ENCODE measurements at regions not wholly inside any gene's neighbourhood (a gene's known extent, or its start where the extent isn't known, plus 50 kb on each side); places are given as distances from the start of the nearest gene placed in this dataset.

GRCh38 chr12:81991868-81992267 is 232.7 kb upstream of the PPFIA2 start:
- no peak overlapping the region for H3K27ac ChIP-seq
- TF ChIP-seq, protein P1, sequence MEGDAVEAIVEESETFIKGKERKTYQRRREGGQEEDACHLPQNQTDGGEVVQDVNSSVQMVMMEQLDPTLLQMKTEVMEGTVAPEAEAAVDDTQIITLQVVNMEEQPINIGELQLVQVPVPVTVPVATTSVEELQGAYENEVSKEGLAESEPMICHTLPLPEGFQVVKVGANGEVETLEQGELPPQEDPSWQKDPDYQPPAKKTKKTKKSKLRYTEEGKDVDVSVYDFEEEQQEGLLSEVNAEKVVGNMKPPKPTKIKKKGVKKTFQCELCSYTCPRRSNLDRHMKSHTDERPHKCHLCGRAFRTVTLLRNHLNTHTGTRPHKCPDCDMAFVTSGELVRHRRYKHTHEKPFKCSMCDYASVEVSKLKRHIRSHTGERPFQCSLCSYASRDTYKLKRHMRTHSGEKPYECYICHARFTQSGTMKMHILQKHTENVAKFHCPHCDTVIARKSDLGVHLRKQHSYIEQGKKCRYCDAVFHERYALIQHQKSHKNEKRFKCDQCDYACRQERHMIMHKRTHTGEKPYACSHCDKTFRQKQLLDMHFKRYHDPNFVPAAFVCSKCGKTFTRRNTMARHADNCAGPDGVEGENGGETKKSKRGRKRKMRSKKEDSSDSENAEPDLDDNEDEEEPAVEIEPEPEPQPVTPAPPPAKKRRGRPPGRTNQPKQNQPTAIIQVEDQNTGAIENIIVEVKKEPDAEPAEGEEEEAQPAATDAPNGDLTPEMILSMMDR (conservative IDR thresholded peaks at IDR 0.05): no peak

DNA sequence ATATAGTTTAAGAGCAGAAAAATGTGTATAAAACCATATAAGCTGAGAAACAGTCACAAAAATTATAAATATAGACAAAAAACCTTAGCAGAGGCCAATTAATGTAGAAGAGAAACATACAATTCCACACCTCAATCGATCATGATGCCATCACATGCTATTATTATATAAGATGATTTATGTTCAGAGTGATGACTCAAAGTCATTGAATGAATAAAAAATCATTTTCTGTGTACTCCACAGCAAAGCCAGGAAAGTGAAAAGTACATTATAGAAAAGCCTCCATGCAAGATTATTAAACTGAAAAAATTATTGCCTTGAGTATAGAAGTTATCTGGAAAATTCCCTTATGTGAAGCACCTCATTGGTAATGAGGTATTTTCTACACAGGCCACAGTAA is 229.2 kb upstream of the PPFIA2 start:
- no peak overlapping the region for H3K27ac ChIP-seq
- TF ChIP-seq, protein P1 (conservative IDR thresholded peaks at IDR 0.05): no peak

GRCh38 chr12:81987371-81987770 is 228.2 kb upstream of the PPFIA2 start:
- H3K27ac ChIP-seq: no peak overlapping the region
- TF ChIP-seq, protein P1 (conservative IDR thresholded peaks at IDR 0.05): no peak

DNA sequence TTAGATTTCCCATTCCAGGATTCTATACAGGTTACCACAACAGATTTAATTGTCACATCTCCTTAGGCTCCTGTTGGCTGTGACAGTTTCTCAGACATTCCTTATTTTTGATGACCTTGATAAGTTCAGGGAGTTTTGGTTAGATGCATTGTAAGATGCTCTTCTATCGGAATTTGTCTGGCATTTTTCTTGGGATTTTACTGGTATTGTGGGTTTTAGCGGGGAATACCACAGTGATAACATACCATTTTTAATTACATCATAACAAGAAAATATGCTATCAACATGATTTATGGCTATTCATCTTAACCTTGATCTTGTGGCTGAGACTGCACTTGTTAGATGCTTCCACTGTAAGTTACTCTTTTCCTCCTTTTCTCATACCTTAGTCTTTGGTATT is 217.5 kb upstream of the PPFIA2 start:
- TF ChIP-seq, protein P1 (conservative IDR thresholded peaks at IDR 0.05): no peak

DNA sequence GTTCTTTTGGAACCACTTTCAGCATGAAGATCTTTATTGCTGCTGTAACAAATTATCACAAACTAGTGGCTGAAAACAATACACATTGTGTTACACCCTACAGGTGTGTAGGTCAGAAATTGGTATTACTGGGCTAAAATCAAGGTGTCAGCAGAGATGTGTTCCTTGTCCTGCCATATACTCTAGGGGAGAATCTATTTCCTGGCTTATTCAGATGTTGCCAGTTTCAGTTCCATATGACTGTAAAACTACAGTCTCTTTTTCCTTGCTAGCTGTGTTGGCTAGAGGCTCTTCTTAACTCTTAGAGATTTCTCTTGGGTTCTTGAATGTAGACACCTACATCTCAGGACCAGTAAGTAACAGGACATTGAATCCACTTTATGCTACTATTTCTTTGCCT is 215.6 kb upstream of the PPFIA2 start:
- TF ChIP-seq, protein P1 (conservative IDR thresholded peaks at IDR 0.05): no peak
- no peak overlapping the region for H3K27ac ChIP-seq

More for the DNA sequence above, 217.5 kb upstream of the PPFIA2 start:
- H3K27ac ChIP-seq: no peak overlapping the region

DNA sequence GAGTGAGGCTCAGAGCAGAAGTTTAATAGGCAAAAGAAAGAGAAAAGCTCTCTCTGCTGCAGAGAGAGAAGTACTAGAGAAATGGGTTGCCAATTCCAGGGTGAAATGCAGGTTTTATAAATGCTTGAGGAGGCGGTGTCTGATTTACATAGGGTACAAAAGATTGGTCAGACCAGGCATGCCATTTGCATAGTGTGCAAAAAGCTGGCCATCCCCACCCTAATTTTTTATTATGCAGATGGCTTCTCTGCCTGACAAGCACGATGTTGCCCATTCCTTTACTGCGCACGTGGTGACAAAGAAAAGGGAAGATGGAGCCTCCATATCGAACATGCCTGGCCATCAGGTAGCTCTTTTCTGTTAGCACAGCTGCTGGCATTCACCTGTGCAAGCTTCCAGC is 209.3 kb upstream of the PPFIA2 start:
- no peak overlapping the region for H3K27ac ChIP-seq
- TF ChIP-seq, protein P1 (conservative IDR thresholded peaks at IDR 0.05): no peak

GRCh38 chr12:81963636-81964035 is 204.5 kb upstream of the PPFIA2 start:
- H3K27ac ChIP-seq: no peak overlapping the region
- TF ChIP-seq, protein P1 (conservative IDR thresholded peaks at IDR 0.05): no peak

DNA sequence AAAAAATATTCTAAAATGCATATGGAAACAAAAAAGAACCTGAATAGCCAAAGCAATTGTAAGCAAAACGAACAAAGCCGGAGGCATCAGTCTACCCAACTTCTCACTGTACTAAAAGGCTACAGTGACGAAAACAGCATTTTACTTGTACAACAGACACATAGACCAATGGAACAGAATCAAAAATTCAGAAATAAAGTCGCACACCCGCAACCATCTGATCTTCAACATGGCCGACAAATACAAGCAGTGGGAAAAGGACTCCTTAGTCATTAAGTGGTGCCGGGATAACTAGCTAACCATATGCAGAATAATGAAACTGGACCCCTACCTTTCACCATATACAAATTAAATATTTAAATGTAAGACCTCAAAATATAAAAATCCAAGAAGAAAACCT is 203.9 kb upstream of the PPFIA2 start:
- H3K27ac ChIP-seq: no peak overlapping the region
- TF ChIP-seq, protein P1 (conservative IDR thresholded peaks at IDR 0.05): no peak

Data from VCaP (cell line).